H9 (cell line): ENCODE measurements at regions not wholly inside any gene's neighbourhood (a gene's known extent, or its start where the extent isn't known, plus 50 kb on each side); places are given as distances from the start of the nearest gene placed in this dataset.

ENCODE experiments used
- DNase-seq: peaks from one replicate; pipeline ENCODE4 v3.0.0-alpha.2; 2017
- H2AFZ ChIP-seq: one replicate; pipeline ENCODE4 v1.6.1; 2013; ENCODE audit warnings: mild to moderate bottlenecking, low read length, control low read depth, moderate library complexity
- H2AK5ac ChIP-seq: 2 replicates; pipeline ENCODE4 v1.6.1; 2013; ENCODE audit warnings: low read length, control low read depth, mixed read lengths; ENCODE audit not compliant: insufficient read length
- H2BK120ac ChIP-seq: one replicate; pipeline ENCODE4 v1.6.1; 2013; ENCODE audit warnings: low read depth, mild to moderate bottlenecking, low read length, control low read depth, inconsistent platforms; ENCODE audit not compliant: poor library complexity, severe bottlenecking
- H2BK12ac ChIP-seq: 2 replicates; pipeline ENCODE4 v1.6.1; 2013; ENCODE audit warnings: low read length, control low read depth, mixed read lengths, low read depth; ENCODE audit not compliant: insufficient read length
- H2BK15ac ChIP-seq: 2 replicates; pipeline ENCODE4 v1.6.1; 2013; ENCODE audit warnings: low read depth, low read length, control low read depth
- H2BK20ac ChIP-seq: one replicate; pipeline ENCODE4 v1.6.1; 2013; ENCODE audit warnings: low read depth, mild to moderate bottlenecking, low read length, control low read depth, inconsistent platforms; ENCODE audit not compliant: poor library complexity, severe bottlenecking
- H2BK5ac ChIP-seq: 2 replicates; pipeline ENCODE4 v1.6.1; 2013; ENCODE audit warnings: low read length, control low read depth, mixed read lengths; ENCODE audit not compliant: insufficient read length
- H3K14ac ChIP-seq: 2 replicates; pipeline ENCODE4 v1.6.1; 2013; ENCODE audit warnings: low read length, control low read depth; ENCODE audit not compliant: insufficient read depth
- H3K18ac ChIP-seq: 2 replicates; pipeline ENCODE4 v1.6.1; 2013; ENCODE audit warnings: low read depth, mild to moderate bottlenecking, mixed read lengths, low read length, control low read depth; ENCODE audit not compliant: insufficient read length
- H3K23ac ChIP-seq: 2 replicates; pipeline ENCODE4 v1.6.1; 2013; ENCODE audit warnings: low read length, control low read depth, mixed read lengths, low read depth; ENCODE audit not compliant: insufficient read length
- H3K23me2 ChIP-seq: 2 replicates; pipeline ENCODE4 v1.6.1; 2013; ENCODE audit warnings: low read depth, mild to moderate bottlenecking, mixed read lengths, low read length, control low read depth; ENCODE audit not compliant: insufficient read length, poor library complexity, severe bottlenecking
- H3K27ac ChIP-seq: 2 replicates; pipeline ENCODE4 v1.5.1; 2013; ENCODE audit warnings: low read length, control low read depth, mixed read lengths, low read depth; ENCODE audit not compliant: insufficient read length
- H3K27me3 ChIP-seq: 2 replicates; pipeline ENCODE4 v1.6.1; 2013; ENCODE audit warnings: low read length, control low read depth, inconsistent platforms; ENCODE audit not compliant: insufficient read depth
- H3K4ac ChIP-seq: 2 replicates; pipeline ENCODE4 v1.6.1; 2013; ENCODE audit warnings: low read depth, mild to moderate bottlenecking, control low read depth, inconsistent platforms, low read length, moderate library complexity
- H3K4me1 ChIP-seq: 2 replicates; pipeline ENCODE4 v1.6.1; 2013; ENCODE audit warnings: low read length, control low read depth, inconsistent platforms; ENCODE audit not compliant: insufficient read depth
- H3K4me2 ChIP-seq: 2 replicates; pipeline ENCODE4 v1.6.1; 2013; ENCODE audit warnings: low read length, control low read depth, mixed read lengths; ENCODE audit not compliant: insufficient read length, insufficient read depth
- H3K56ac ChIP-seq: 2 replicates; pipeline ENCODE4 v1.6.1; 2013; ENCODE audit warnings: low read depth, mild to moderate bottlenecking, mixed read lengths, low read length, control low read depth; ENCODE audit not compliant: insufficient read length
- H3K79me1 ChIP-seq: 2 replicates; pipeline ENCODE4 v1.6.1; 2013; ENCODE audit warnings: low read depth, mild to moderate bottlenecking, moderate library complexity, low read length, control low read depth, inconsistent platforms; ENCODE audit not compliant: insufficient read depth, poor library complexity, severe bottlenecking
- H3K79me2 ChIP-seq: 2 replicates; pipeline ENCODE4 v1.6.1; 2013; ENCODE audit warnings: low read length, control low read depth, inconsistent platforms; ENCODE audit not compliant: insufficient read depth
- H3K9ac ChIP-seq: 2 replicates; pipeline ENCODE4 v1.6.1; 2013; ENCODE audit warnings: low read length, control low read depth, mixed read lengths; ENCODE audit not compliant: insufficient read length; ENCODE audit errors: extremely low read depth
- H3K9me3 ChIP-seq: one replicate; pipeline ENCODE4 v1.6.1; 2013; ENCODE audit warnings: low read depth, low read length, inconsistent platforms; ENCODE audit not compliant: control insufficient read depth
- H3T11ph ChIP-seq: one replicate; pipeline ENCODE4 v1.6.1; 2013; ENCODE audit warnings: mild to moderate bottlenecking, low read length, control low read depth, inconsistent platforms
- H4K20me1 ChIP-seq: one replicate; pipeline ENCODE4 v1.6.1; 2013; ENCODE audit not compliant: control insufficient read depth, insufficient read length, insufficient read depth
- H4K5ac ChIP-seq: 2 replicates; pipeline ENCODE4 v1.6.1; 2013; ENCODE audit warnings: low read depth, mild to moderate bottlenecking, mixed read lengths, low read length, control low read depth; ENCODE audit not compliant: insufficient read length
- H4K8ac ChIP-seq: replicated peaks from 2 replicates; pipeline ENCODE4 v1.6.1; 2013; ENCODE audit warnings: low read length, control low read depth, mixed read lengths, low read depth; ENCODE audit not compliant: insufficient read length
- H4K91ac ChIP-seq: 2 replicates; pipeline ENCODE4 v1.6.1; 2013; ENCODE audit warnings: low read depth, mild to moderate bottlenecking, moderate library complexity, mixed read lengths, low read length, control low read depth; ENCODE audit not compliant: insufficient read length
- H3K27ac Mint-ChIP-seq, 3 experiments: 2 replicates in 2 of 3; 3 replicates in 1 of 3; pipeline ENCODE4 v1.8.0; 2020 to 2021; ENCODE audit warnings: mixed read lengths in 3 of 3, mild to moderate bottlenecking in 1 of 3, moderate library complexity in 1 of 3
- H3K27me3 Mint-ChIP-seq: 2 replicates; pipeline ENCODE4 v1.8.0; 2021; ENCODE audit warnings: low read depth, mild to moderate bottlenecking, moderate library complexity, mixed read lengths
- H3K36me3 Mint-ChIP-seq, 3 experiments: 2 replicates in 2 of 3; 3 replicates in 1 of 3; pipeline ENCODE4 v1.8.0; 2020 to 2021; ENCODE audit warnings: low read depth in 3 of 3, mixed read lengths in 3 of 3; ENCODE audit not compliant: insufficient read depth in 1 of 3
- H3K4me1 Mint-ChIP-seq, 2 experiments: 2 replicates each; pipeline ENCODE4 v1.8.0; 2020; ENCODE audit warnings: mixed read lengths in 2 of 2
- H3K4me3 Mint-ChIP-seq, 2 experiments: 2 replicates in 1 of 2; 3 replicates in 1 of 2; pipeline ENCODE4 v1.8.0; 2020 to 2021; ENCODE audit warnings: mild to moderate bottlenecking in 2 of 2, mixed read lengths in 2 of 2, moderate library complexity in 1 of 2
- H3K9me3 Mint-ChIP-seq, 2 experiments: 2 replicates in 1 of 2; 3 replicates in 1 of 2; pipeline ENCODE4 v1.8.0; 2020; ENCODE audit warnings: mild to moderate bottlenecking in 2 of 2, mixed read lengths in 2 of 2, moderate library complexity in 1 of 2
- CTCF ChIP-seq: fragments of 200-600 bp; sonication (generic); conservative IDR thresholded peaks from 3 replicates; pipeline ENCODE4 v1.8.0; 2021; ENCODE audit warnings: antibody characterized with exemption, mild to moderate bottlenecking
- WGBS: extraction: QIAGEN DNeasy Blood & Tissue Kit; methylation state at CpG from one replicate; pipeline ENCODE4 v1.1.7; 2013; ENCODE audit warnings: missing lambda C conversion rate, low lambda C conversion rate, mixed read lengths; ENCODE audit not compliant: insufficient read length; ENCODE audit errors: extremely low coverage; 5-methylcytosine and 5-hydroxymethylcytosine counted together

GRCh38 chr13:88104576-88104975, 433.4 kb downstream of the SLITRK5 start:
- Histone ChIP-seq H3K4me2 (no peak overlapping the region), H3K79me2 (no peaks in the 10 kb centered on the region), H2BK20ac (no peak overlapping the region), H3K79me1 (no peaks in the 10 kb centered on the region), H3K27ac (no peak overlapping the region), H3K14ac (no peak overlapping the region), H3K9me3 (no peaks in the 10 kb centered on the region), H3K23ac (no peak overlapping the region), H4K5ac (no peak overlapping the region), H2BK15ac (no peak overlapping the region), H3K4me1 (no peaks in the 10 kb centered on the region), H4K8ac (no peak overlapping the region), H3K4ac (no peak overlapping the region), H2AK5ac (no peak overlapping the region), H3K9ac (no peak overlapping the region), H4K91ac (no peak overlapping the region), H3K23me2 (no peaks in the 10 kb centered on the region), H2BK12ac (no peak overlapping the region), H3K56ac (no peak overlapping the region), H2BK5ac (no peak overlapping the region), H3T11ph (no peak overlapping the region), H3K18ac (no peak overlapping the region), H3K27me3 (no peaks in the 10 kb centered on the region), H4K20me1 (no peaks in the 10 kb centered on the region), H2AFZ (no peak overlapping the region), H2BK120ac (no peak overlapping the region)
- WGBS = no CpG with 5 or more reads among the region's 1 CpG
- H3K4me3 Mint-ChIP-seq = no peak overlapping the region
- DNase-seq = no peak
- H3K27ac Mint-ChIP-seq = no peak overlapping the region
- peaks cover 0 to 7% (median 0%) of the 10 kb centered on the region in 3 experiments; a peak in 3 of 7 replicates for H3K36me3 Mint-ChIP-seq
- H3K4me1 Mint-ChIP-seq = no peaks in the 10 kb centered on the region
- peaks cover 0 to 2% of the 10 kb centered on the region in 2 experiments; a peak in 3 of 5 replicates for H3K9me3 Mint-ChIP-seq
- TF ChIP-seq CTCF = no peak
- H3K27me3 Mint-ChIP-seq = no peaks in the 10 kb centered on the region
